Erythroblast (primary cell): ENCODE measurements at regions not wholly inside any gene's neighbourhood (a gene's known extent, or its start where the extent isn't known, plus 50 kb on each side); places are given as distances from the start of the nearest gene placed in this dataset.

ENCODE experiments used
- DNase-seq, 2 experiments: peaks; one replicate each; lab custom pipeline; 2025; lab: John Stamatoyannopoulos, UW
- GATA1 ChIP-seq: IDR thresholded peaks from 2 replicates; pipeline ENCODE4 v1.6.1; 2011; ENCODE audit warnings: low read depth, mild to moderate bottlenecking, control low read depth, low read length, moderate library complexity
- POLR2A ChIP-seq: IDR thresholded peaks from 2 replicates; pipeline ENCODE4 v1.6.1; 2011; ENCODE audit warnings: mild to moderate bottlenecking, low read length

DNA sequence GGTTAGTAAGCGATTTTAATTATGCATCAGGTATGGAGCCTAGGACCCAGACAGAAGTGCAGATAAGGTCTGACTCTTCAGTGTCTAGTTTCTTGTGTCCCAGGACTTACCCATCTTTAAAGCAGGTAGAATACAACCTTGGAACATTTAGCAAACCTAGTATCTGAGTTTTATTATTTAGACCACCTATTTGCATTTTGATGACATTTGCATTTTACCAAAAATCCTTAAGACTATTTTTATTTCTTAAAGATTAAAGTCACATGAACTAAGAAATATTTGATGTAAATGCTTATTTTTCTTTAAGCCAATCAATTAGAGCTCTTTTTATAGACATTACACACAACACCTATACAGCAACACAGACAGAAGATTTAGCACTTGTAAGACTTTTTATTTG is 939.1 kb downstream of the OTOL1 start:
- TF ChIP-seq POLR2A: no peak
- TF ChIP-seq GATA1: no peak
- DNase-seq: no peak

DNA sequence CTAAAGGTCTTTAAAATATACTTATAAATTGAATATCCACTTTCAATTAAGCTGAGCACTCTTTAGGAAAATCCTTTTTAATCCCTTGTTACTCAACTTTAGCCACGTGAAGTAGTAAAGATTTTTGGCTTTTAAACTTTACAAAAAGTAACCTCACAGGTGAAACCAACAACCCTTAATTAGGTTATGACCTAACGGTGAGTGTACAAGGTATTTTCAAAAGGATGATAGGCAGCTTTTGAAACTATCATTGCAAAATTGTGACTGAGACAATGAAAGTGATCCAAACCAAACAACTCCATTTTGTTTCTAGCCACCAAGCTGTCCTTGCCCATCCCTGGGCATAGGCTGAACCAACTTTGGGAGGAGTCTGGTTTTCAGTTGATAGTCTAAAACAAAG is 940.2 kb downstream of the OTOL1 start:
- TF ChIP-seq GATA1 (no peak), POLR2A (no peak)
- DNase-seq: no peak

DNA sequence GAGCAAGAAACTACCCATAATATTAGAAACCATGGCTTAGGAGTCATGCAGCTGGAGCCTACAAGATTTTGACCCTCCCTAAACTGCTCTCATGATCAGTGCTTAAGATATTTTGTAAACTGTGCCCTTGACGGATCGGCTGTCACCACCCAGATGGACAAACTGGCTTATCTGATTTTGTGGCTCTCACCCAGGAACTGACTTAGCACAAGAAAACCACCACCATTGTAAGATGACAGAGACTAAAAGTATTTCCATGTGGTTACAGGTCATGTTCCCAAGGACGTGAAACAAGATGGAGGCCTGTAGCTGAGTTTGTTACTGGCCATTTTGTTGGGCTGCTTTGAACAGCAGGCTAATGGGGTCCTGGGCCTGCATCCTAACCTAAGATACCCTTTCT is 940.9 kb downstream of the OTOL1 start:
- TF ChIP-seq POLR2A (no peak), GATA1 (no peak)
- DNase-seq: no peak

DNA sequence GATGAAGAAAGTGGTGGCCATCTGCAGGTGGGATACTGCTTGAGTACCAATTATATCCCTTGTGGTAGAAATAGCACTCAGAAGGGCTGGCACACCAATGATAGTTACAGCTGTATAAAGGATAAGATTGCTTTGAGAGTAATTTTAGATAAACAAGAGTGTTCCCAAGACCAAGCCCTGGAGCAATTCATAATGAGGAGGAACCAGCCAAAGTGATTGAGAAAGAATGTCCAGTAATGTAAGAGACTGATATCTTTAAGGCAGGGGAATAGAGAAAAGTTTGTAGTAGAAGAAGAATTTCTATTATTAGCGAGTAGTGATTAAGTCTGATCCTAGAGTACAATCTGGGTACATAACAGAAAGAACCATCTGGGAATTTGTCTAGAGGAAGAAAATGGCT is 945.1 kb downstream of the OTOL1 start:
- TF ChIP-seq POLR2A: no peak
- no peak for TF ChIP-seq GATA1
- DNase-seq: no peak

DNA sequence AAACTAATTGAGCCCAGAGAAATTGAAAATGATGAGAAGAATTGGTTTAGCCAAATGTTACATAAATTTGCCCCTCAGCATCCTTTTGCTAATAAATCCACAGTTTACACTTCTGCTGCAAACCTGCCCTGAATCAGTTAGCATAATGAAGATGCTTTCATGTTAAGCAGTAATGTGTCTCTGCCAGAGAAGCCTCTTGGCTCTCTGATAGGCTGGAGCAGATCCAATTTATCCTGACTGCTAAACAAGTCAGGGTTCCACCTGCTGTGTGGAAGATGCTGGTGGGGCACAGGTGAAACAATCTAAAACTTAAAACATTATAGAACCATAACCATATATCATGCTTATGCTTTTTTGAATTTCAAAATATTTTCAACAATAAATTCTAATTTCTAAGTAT is 946.8 kb downstream of the OTOL1 start:
- TF ChIP-seq GATA1 (no peak), POLR2A (no peak)
- no peak for DNase-seq

DNA sequence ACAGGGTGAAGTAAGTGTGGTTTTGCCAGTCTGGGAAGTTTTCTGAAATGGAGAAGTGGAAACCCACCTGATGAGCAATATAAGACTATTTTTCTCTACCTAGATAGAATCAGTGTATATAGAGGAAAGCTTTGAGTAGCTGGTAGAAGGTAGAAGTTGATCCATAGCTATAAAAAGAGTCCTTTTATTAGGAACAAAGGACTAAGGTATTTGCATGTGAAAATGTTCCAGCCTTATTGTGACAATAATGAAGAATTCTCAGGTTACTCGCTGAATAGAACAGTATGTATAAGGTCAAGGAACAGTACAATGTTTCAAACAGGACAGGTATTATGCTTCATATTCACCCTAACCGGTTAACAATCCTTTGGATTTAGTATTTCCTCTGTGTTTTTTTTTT is 972.2 kb downstream of the OTOL1 start:
- DNase-seq: no peak
- no peak for TF ChIP-seq POLR2A
- no peak for TF ChIP-seq GATA1

DNA sequence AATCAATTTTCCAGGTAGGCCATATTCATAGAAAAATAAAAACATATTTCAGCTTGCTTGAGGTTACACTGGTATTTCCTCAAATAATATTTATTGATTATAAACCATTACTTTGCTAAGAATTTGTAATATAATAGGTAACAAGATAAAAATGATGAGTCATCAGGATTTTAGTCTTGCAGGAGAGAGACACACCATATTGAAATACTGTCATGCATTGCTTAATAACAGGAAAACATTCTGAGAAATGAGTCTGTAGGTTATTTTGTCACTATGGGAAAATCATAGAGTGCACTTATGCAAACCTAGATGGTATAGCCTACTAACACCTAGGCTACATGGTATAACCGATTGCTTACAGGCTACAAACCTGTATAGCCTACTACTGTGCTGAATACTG is 990.5 kb downstream of the OTOL1 start:
- DNase-seq: no peak
- no peak for TF ChIP-seq GATA1
- no peak for TF ChIP-seq POLR2A

DNA sequence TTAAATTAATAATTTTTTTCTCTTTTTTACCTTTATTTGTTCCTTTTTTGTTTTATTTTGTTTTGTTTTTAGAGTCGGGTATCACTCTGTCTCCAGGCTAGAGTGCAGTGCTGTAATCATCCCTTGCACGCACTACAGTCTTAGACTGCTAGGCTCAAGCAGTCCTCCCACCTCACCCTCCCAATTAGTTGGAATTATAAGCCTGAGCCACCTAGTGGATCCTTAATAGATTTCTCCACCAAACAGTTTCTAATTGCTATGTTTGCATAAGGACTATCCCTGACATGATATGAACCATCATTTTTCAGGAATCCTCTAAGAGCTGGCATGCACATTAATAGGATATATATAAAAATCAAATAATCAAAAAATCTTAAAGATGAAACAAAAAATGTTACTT is 993.2 kb downstream of the OTOL1 start:
- no peak for DNase-seq
- TF ChIP-seq GATA1: no peak

DNA sequence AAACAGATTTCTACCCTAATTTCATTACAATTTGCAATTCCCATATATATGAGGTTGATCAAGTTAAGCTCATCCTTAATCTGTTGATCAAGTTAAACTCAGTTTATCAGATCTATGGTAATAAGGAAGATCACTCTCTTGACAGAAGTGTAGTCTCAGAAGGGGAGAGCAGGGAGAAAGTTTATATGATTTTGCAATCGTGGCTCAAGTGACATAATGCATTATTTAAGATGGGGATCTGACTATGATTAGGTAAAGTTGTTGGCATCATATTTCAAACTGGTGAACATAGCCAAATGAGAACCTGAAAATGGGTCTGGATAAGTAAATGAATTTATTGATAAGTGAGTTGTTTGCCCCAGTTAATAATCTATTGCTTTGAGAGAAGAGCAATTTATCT is 995.3 kb downstream of the OTOL1 start:
- no peak for TF ChIP-seq POLR2A
- TF ChIP-seq GATA1: no peak
- no peak for DNase-seq

DNA sequence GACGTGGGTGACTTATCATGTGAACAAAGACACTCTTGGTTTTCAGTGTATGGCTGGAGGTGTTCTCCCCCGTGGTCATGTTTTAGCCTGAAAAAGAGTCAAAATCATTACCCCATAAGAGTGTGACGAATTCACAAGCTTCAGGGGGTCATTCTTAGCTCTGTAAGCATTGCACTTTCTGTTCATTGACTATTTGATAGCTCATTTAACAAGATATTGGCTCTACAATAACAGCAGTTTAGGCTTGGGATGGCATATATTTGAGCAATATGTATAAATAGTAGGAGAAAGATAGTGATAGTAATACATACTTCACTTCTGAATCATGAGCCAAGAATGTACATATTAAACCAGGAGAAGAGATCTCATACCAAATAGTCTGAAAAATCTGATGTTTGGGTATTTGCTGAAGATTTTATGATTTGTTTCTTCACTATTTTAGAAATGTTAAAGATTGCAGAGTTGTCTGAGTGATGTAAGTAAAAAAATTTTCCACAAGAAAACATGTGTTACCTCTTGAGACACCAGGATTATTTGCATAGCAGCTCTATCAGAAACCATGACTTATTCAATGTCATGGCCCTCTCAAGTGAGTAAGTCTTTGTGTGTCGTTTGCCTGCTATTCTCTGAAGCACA is 996.0 kb downstream of the OTOL1 start:
- DNase-seq: no peak
- TF ChIP-seq GATA1 (no peak), POLR2A (no peak)

DNA sequence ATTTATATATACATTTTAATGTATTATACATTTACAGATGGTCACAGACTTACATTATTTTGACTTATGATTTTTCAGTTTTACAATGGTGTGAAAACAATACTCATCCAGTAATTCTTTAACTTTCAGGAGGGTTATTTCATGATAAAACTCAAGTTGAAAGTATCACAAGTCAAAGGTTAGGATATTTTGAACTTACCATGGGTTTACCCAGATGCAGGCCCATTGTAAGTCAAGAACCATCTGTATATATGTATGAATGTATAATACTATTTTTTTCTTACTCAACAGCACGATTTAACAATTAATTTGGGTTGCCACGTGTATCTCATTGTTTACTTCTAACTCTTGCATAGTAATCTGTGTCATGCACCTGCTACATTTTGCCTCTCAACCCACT is 1002.0 kb downstream of the OTOL1 start:
- TF ChIP-seq GATA1: no peak
- TF ChIP-seq POLR2A: no peak
- no peak for DNase-seq

DNA sequence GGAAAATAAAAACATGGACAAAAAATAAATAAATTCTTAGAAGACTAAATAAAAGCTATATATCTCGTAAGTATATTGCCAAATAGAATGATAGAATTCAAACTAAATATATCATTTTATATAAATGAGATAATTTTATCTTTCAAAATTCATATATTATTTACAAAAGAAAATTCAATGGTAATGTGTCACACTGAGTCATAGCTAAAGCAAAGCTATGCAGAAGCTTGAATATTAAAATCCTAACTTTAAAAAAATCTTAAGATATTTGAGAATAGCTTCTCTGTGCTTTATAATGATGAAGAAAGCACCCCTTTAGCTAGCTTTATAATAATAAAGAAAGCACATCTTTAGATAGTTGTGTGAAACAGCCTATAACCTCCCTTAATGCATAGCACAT is 1010.8 kb downstream of the OTOL1 start:
- no peak for TF ChIP-seq GATA1
- no peak for TF ChIP-seq POLR2A
- no peak for DNase-seq

DNA sequence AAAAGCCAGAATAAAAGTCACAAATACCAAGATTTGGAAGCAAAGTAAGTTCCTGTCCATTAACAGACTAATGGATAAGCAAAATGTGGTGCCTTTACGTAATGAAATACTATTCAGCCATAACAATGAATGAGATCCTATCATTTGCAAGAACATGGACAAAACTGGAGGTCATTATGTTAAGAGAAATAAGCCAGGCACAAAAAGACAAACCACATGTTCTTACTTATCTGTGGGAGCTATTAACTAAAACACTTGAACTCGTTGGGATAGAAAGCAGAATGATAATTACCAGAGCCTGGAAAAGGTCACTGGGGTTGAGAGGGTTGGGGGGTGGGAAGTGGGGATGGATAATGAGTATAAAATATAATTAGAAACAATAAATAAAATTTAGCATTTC is 1015.9 kb downstream of the OTOL1 start:
- TF ChIP-seq GATA1 (no peak), POLR2A (no peak)
- DNase-seq: no peak

DNA sequence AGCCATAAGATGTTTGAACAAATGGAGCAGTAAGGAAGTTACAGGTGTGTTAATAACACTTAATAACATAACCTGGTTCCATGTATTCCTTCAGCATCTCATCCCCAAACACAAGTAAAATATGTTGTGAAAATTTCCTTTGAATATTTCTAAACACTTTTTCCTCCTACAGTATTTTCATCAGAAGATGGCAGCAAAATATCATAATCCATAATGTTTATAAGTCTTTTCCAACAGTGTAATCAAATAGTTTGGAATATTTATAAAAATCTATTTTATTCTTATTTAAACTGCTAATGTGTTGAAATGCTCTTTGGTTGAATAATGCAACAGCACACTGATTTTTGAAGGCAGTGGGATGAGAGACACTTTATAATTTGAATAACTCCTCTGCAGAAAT is 1020.5 kb downstream of the OTOL1 start:
- no peak for TF ChIP-seq POLR2A
- TF ChIP-seq GATA1: no peak
- DNase-seq: no peak

DNA sequence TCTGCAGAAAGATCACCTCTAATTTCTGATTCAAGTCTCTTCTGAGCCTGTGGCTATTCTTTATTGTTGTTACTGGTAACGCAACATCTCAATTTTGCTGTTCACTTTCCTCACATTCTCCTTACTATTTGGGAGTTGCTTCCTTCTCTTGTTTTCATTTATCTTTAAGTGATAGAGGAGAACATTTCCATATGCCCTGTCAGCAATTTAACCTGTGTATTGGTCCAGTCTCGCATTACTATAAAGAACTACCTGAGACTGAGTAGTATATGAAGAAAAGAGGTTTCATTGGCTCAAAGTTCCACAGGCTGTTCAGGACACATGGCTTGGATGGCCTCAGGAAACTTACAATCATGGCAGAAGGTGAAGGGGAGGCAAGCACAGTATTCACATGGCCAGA is 1025.1 kb downstream of the OTOL1 start:
- TF ChIP-seq POLR2A (no peak), GATA1 (no peak)
- DNase-seq: no peak
